MV-4-11 (cell line): ENCODE measurements at regions not wholly inside any gene's neighbourhood (a gene's known extent, or its start where the extent isn't known, plus 50 kb on each side); places are given as distances from the start of the nearest gene placed in this dataset.

Source experiments
- DNase-seq: peaks from one replicate; lab custom pipeline; 2025; lab: John Stamatoyannopoulos, UW

DNA sequence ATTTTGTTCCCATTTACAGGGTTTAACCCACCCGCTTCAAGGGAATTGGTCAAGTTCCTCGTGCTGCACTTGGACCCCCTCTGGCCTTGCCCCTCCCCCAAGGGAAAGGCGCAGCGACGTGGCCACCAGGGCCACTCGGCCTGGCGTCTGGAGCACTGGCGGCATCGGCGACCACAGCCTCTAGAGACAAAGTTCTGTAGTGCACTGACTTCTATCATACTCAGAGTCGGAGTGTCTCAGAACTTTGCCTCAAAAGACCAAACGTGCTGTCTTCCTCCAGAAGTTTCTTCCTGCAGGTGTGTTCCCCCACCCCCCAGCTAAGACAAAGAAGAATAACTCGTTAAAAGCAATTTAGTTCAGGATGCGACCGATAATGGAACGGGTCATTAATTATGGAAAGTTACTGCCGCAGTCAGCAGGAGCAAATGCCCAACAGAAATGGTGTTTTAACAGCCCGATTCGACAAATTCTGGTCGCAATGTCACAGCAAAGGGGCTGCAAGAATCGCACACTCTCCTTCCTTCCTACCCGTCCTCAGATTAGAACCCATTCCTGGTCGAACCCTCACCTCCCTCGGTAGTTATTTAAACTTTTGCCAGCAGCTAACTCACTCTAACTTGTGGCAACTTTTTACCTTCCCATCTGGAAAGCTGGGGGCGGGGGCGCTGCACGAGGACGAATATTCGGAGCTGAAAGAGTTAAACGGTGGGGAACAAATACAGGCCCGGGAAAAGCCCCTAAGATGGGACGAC, 202.1 kb upstream of the NFE2L3 start:
- peak; percentile 24 for DNase-seq

DNA sequence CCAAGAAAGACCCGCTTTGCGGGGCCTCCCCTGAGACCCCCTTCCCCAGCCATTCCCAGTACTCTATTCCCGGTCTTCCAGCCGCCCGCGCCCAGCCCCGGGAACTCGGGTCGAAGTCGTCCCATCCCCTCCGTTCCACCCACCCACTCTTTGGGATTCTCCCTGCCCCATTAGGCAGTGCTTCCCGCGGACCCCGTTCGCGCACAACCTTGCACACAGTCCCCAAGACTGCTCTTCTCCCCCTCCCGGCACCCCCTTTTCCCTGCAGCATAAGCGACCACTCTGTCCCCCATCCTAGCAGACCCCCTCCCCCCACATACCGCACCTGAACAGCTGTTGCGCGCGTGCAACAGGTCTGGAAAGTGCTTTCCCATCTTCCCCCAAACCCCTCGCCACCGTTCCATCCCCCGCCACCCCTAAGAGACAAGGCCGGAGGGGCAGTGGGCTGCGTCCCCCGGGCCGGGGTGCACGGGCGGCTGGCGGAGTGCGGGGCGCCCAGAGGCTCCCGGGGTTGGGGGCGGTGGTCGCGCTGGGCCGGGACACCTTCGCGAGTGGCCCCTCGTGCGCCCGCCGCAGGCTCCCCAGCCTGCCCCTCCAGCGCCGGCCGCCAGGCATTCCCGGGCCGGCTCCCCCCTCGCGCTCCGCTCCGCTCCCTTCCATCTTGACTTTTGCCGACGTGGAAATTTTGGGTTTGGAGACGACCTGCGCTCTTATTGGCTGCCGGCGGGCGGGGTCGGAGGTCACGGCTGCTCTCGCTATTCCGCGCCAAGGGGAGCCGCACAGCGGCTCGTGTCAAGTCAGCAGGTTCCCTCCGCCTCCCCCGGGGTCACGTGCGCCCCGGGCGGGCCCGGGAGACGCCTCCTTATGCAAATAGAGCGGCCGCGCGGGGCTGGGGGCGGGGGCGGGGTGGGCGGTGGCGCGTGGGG, 201.2 kb upstream of the NFE2L3 start:
- peak; percentile 91 for DNase-seq

DNA sequence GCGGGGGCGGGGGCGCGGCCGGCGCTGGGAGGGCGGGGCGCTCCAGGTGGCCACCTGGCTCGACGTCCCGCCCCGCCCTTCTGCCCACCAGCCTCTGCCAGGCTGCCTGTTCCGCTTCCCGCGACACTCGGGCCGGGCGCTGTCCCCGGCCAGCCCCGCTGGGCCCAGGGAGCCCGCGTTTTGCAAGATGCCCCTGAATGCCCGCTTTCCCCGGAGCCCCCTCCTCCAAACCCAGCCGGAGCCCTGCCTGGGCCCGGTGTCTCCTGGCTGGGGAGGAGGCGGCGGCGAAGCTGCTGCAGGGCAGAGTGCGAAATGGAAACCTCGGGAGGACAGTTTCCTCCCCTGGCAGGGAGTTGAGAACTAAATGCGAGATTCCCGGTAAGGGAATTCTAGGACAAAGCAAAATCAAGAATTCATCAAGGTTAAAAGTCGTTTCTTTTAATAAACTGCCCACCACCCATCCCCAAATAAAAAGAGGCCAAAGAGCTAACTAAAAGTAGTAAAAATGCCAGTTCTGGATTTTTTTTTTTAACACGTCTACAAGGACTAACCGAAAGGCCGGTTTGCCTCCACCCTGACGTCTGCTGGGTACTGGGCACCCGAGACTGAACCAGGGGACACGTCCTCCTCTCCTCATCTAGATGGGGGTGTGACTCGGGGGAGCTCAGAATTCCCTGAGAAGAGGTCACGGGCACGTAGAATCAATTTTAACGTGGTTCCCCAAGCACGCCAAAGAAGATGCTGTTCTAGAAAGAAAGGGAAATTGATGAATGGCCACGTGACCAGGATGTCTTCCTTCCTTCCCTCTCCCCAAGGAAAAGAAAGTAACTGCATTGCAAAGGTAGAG, 200.4 kb upstream of the NFE2L3 start:
- DNase-seq: no peak

DNA sequence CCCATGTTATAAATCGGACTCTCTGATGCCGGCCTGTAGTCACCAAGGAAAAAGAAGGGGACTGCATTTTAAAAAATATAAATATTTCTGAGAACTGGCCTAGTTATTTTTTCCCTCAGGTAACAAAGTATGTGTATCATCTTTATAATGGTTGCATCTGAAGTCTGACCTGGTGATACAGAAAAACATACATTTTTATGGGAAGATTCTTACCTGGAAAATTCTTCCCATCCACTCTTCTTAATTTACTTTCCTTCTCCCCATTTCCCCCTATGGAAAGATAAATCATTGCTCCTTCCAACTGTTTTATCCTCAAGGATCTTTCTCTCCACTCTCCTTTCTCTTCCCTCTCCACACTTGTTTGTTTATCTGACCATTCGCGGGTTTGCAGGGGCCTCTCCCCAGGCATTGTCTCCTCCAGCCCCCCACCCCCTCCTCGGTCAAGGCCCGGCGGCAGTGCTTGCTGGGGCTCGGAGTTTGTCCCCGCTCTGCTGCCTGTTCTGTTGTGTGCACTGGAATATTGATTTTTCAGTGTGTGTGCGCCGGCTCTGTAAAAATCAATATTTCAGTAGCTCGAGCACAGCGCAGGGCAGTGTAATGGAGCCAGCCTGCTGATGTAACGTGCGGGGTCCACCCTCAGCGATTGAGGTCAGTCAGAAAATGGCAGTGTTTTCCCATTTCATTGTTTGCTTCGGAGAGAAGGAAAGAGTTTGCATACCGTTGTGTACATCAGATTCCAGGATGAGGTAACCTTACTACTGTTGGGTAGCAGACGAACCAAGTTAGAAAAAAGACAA, 199.5 kb upstream of the NFE2L3 start:
- DNase-seq: no peak

DNA sequence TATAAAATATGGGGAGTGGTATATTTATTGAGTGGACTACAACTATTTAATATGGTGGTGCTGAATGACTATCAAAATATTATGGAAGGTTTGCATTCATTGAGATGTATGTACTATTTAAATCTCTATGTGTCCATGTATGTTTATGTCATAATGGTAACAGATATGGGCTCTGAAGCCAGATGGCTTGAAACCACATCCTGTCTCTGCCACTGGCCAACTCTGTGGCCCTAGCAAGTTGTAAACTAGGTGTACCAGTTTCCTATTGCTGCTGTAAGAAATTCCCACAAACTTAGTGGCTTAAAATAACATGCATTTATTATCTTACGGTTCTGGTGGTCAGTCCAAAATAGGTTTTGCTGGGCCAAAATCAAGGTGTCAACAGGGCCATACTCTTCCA, 198.1 kb upstream of the NFE2L3 start:
- DNase-seq: peak; percentile 63

DNA sequence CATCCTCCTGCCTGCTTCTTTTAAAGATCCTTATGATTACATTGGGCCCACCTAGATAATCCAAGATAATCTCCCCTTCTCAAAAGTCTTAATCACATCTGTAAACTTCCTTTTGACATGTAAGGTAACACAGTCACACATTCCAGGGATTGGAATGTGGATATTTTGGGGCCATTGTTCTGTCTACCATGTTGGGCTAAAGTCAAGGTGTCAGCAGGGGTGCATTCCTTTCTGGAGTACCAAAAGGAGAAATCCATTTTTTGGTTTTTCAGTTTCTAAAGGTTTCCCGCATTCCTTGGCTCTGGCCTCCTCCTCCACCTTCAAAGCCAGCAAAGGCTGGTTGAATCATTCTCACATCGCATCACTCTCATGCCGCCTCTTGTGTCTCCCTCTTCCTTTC, 197.6 kb upstream of the NFE2L3 start:
- no peak for DNase-seq

DNA sequence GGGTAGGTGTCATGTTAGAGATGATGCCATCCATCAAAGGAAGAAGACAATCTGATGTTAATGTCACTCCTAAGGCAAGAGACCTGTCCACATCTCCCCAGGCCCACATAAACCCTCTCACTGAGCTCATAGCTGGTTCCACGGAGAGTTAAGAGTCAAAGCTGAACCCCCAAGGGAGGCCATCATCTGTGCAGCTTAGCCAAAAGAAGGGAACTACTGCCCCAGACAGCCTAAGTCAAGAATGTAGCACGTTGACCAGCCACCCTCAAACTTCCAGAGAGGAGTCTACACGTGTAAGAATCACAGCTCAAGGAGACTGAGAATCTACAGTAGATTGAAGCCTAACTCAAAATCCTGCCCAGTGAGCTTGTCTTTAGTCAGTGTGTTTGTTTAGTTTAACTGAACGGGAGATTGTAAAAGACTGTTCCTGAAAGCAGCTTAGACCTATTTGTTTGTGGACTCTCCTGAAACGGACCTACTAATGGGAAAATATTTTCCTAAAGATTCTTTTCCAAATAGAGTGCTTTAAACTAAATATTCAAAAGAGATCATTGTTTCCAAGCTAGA, 192.7 kb upstream of the NFE2L3 start:
- no peak for DNase-seq

DNA sequence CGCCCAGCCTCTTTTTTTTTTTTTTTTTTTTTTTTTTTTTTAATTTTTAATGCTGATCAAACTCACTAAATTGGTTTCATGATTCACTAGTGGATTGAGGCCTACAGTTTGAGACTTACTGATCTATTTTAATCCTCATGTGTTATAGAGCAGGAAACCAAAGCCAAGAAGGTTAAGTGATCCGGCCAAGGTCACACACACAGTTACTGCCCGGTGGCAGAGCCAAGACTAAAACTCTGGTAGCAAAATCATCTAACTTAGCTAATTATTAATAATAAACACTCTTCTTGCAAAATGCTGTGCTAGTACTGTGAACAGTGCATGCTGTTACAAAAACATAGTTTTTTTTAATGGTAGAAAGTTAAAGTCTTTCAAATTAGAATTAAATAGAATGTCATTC, 188.3 kb upstream of the NFE2L3 start:
- no peak for DNase-seq

DNA sequence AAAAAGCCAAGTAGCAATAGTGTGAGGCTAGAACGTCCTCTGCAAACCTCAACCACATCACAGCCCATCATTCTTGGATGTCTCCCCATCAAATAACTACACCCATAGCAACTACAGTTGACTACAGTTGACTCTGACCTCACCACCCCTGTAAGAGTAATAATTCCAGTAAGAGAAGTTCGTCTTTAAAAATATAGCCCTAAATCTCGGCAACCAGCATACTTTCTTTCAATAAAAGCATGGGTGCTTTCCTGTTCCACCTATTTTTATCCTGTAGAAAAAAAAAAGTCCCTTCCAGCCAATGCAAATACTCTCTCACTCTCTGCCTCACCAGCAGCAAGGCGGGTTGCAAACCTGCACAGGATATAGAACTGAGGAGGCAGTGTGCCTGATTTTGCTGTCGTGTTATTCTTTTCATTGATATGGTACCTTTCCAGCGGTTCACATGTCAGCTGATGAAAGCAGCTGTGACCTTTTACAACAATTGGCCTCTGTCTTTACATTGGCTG, 187.5 kb upstream of the NFE2L3 start:
- DNase-seq: no peak

DNA sequence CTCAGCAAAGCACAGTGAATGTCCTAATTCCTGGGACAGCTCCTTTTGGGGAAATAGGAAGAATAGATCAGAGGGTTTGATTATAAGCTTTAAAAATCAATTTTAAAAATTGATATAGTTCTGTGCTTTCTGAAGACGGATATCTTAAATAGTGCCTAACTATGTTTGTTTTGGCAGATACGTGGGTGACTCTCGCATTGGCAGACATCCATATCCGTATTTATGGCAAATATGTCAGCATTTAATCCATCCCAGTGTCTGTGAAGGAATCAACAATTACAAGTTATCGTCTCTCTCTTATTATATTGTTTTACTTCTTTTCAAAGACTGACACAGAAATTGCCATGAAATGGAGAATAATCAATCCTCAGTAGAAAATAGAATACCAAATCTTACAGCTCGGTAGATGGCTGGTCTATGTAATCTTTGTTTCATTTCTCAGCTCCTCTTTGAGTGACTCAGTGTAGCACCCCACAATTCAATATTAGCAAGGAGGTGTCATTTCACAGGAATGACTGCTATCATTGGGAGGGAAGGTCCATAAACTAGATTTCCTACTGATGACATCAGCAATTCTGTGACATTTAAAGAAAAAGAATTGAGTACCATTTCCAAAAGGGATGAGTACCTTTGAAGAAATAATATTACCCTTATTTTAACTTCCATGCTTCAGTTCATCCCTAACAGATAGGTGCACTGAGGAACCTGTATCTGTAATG, 186.4 kb upstream of the NFE2L3 start:
- DNase-seq: no peak

DNA sequence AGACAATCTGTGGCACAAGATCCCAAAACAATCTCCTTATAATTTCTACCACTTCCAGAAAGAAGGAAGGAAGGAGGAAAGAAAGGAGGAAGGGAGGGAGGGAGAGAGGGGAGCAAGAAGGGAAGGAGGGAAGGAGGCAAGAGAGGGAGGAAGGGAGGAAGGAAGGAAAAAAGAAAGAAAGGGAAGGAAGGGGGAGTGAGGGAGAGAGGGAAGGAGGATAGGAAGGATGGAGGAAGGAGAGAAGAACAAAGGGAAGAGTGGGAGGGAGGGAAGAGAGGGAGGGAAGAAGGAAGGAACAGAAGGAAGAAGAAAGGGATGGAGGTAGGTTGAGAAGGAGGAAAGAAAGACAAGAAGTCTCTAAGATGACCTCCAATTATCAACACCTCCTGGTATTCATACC, 185.5 kb upstream of the NFE2L3 start:
- no peak for DNase-seq

DNA sequence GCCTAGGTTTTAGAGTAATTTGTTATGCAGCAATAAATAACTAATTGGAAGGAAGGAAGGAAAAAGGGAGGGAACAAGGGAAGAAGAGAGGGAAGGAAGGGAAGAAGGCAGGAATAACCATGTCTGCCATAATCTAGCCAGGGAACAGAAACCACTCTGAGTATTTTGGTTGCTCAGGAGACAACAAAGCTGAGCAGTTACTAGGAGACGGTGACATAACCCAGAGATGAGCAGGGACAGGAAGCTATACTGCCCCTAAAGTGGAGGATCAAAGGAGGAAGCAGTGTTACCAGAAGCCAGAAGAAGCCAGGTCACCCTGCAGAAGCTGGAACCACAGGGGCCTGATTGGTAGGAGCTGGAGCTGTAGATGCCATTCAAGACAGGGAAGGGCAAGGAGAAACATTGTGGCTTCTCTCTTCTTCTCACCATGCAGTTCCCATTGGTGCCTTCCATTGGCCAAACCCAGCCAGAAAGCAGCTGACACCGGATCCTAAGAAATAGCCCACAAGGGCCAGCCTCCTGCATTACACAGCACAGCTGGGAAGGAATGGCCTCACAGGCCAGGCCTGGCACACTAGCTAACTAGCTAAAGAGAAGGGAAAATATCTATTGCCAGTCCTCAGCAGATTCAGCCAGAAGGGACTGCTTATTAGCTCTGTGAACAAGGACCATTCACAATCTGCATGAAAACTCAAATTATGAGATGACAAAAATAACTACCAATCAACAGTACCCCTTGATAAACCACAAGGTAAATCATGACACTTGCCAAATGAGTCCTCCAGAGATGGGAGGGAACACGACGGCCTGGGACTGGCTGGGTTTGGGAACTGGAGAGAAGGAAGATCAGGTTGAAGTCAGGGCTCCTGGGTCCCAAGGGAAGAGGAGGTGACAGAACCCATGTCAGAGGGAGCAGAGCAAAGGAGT, 184.5 kb upstream of the NFE2L3 start:
- peak; percentile 94 for DNase-seq

DNA sequence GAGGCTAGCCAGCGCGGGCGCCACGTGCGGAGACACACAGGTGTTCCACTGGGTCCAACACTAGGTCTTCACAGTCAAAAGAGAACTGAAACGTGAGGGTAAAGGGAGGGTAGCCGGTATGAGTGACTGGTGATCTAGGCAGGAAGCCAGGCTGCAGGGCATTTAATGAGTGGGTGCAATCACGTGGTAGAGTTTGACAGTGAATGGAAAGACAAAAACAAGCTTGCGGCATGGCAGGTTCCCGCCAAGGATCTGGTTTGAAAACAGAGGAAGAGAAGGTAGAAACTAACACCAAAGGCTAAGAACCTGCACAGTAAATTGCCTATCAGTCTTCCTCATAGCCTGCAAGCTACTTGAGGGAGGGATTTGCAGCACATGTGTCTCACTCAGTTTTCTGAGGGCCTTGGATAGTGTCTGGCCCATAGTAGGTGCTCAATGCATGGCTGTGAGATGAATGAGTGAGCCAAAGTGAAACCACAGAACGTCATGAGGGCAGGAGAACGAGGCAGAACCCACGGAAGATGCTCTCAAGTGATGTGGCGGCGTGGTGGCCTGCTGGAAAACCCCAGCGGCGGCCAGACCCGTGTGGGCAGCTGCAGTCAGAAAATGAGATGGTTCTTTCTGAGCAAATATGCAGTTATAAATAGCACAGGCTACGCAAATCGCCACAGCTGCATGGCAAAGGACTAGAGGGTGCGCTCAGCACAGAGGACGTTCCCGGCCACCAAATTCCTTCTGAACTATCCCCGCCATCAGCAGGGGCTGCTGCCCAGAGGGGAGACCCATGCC, 183.6 kb upstream of the NFE2L3 start:
- peak; percentile 76 for DNase-seq

DNA sequence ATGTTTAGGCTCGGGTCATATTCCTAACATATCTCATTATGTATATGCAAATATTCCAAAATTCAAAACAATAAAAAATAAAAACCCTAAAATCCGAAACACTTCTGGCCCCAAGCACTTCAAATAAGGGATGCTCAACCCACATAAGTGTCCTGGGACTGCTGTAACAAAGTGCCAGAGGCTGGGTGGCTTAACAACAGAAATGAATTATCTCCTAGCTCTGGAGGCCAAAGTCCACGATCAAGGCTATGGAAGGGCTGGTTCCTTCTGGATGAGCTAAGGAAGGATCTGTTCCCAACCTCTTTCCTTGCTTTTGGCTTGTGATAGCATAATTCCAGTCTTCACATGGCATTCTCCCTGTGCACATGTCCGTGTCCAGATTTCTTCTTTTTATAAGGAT, 181.6 kb upstream of the NFE2L3 start:
- DNase-seq: no peak

DNA sequence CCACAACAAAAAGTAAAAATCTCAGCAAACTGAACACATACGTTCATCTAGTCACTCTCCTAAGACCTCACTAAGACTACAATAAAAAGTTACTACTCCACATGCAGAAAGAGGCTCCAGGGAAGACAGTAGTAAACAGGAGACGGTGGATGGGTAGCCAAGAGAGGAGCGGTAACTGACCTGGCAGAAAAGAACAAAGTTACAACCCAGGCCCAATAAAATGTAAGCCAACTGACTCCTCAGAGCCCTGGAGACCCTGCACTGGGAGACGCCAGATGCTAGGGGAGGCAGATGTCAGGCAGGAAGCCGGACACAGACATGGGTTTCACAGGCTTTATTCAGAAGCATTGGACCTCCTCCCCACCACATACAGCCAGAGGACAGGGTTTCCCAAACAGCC, 181.1 kb upstream of the NFE2L3 start:
- DNase-seq: no peak

DNA sequence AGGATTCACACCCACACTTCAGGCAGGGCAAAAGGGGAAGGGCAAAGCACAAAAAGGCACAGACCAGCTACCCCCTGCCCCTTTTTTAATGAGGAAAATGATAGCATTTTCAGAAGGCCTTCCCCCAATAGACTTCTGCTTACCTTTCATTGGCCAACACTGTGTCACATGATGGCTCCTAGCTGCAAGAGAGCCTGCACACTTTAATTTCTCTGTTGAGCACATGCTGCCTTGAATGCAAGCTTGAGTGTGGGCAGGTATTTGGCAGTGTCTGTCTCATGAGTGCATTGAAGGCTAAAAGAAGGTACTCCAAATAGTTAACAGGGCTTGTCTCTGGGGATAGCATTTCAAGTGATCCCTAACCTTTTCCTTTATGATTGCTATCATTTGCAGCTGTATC, 175.4 kb upstream of the NFE2L3 start:
- no peak for DNase-seq

DNA sequence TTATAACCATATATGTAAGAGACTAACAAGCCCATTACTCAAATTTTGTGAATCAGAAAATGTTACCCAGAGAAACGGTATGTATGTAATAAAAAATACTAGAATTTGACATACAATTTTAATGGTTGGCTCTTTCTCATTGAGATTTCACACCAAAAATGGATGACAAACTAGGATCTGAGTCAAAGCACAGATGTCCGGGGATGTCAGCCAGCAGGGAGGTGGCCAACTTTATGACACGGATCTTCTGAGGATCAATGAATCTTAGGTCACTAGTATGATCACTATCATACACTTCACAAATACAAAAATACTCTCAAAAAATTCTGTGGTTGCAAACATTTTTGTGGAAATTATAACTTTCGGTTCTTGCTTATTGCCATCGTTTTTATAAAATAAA, 173.5 kb upstream of the NFE2L3 start:
- no peak for DNase-seq

DNA sequence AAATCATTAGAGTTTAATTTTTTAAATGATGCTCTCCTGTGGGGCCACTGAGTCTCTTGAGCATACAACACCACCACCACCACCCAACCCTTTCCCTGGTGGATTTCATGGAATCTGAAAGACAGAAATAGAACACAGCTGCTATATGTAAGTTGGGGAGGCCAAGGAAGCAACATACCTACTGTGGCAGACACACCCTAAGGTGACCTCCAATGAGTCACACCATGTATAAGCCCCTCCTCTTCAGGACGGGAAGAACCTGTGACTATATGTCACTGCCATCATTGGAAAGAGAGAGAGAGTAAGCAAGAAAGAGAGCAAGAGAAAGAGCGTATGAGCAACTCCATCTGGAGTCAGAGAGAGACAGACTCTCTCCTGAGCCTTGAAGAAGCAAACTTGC, 172.4 kb upstream of the NFE2L3 start:
- DNase-seq: no peak
